ENCODE measurements at regions not wholly inside any gene's neighbourhood (a gene's known extent, or its start where the extent isn't known, plus 50 kb on each side); places are given as distances from the start of the nearest gene placed in this dataset.

GRCh38 chr14:101292448-101292847 lies 268.8 kb upstream of the DIO3 start:
- no peak for TF ChIP-seq EZH2 (optimal IDR thresholded peaks at IDR 0.05; ENCODE audit: low read depth, low read length)
- TF ChIP-seq CTCF (IDR thresholded peaks at IDR 0.05; ENCODE audit: low read length) = no peak

All from MM.1S (cell line).